22Rv1 (cell line): ENCODE measurements at regions not wholly inside any gene's neighbourhood (a gene's known extent, or its start where the extent isn't known, plus 50 kb on each side); places are given as distances from the start of the nearest gene placed in this dataset.

Experiments
- CTCF ChIP-seq: fragments of 450-650 bp; IDR thresholded peaks from 2 replicates; pipeline ENCODE4 v1.5.1; 2017; ENCODE audit warnings: mild to moderate bottlenecking
- ZFX ChIP-seq: fragments of 450-650 bp; IDR thresholded peaks from 2 replicates; pipeline ENCODE4 v1.6.1; 2017; ENCODE audit warnings: antibody characterized with exemption, borderline replicate concordance

- TF ChIP-seq CTCF (no peak), ZFX (no peak)
These were observed 364.9 kb downstream of the MATN1 start for GRCh38 chr1:30358500-30358899.
